ENCODE measurements at regions not wholly inside any gene's neighbourhood (a gene's known extent, or its start where the extent isn't known, plus 50 kb on each side); places are given as distances from the start of the nearest gene placed in this dataset.

- DNase-seq: no peak
These were observed 131.8 kb downstream of the NUAK1 start for GRCh38 chr12:106006940-106007339.

GRCh38 chr12:106010741-106011140, 128.0 kb downstream of the NUAK1 start:
- no peak for DNase-seq

All from retina (tissue), 1 donor.